Stimulated activated CD4-positive, alpha-beta T cell treated with anti-CD3 and anti-CD28 coated beads, Interleukin-4, amount 100 ng/mL, for 4 hours (primary cell): ENCODE measurements at regions not wholly inside any gene's neighbourhood (a gene's known extent, or its start where the extent isn't known, plus 50 kb on each side); places are given as distances from the start of the nearest gene placed in this dataset.

Experiments
- DNase-seq, 2 experiments: peaks; one replicate each; pipeline ENCODE4 v3.0.0-alpha.2; 2020

DNA sequence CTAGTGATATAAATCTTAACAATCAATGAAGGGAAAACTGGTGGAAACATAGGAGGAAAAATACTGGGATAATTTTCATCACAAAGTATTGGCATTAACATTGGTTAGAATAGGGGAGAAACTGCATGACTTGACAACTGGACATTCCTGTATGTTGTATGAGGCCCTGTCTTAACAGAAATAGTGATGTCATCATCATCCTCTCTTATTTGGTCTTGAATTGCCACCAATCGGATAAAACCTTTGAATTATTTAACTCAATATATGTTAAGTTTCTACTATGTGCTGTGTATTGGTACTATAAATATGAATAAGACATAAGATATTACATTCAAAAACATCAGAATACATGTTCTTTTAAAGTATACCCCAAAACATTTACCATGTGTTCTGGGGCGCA lies 130.1 kb upstream of the CCDC54 start:
- no peak for DNase-seq

GRCh38 chr3:107249132-107249531 lies 128.1 kb upstream of the CCDC54 start:
- DNase-seq: no peak

DNA sequence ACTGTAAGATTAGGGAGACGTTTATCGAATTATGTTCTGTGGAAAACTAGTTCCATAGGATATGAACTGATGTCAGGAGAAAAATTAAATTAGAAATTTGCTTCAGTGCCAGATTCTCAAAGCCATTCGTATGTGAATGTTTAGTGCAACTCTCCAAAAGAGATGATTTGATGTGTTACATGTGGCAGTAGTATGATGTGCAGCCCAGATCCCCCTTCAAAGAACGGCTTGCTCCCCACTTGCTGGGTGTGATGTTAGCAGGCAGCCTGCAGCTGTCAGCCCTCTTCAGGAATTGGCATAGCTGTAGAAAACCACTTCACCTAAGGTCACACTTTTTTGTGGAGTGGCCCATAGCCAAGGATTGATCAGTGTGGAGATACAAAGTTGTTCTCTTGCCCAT lies 127.0 kb upstream of the CCDC54 start:
- no peak for DNase-seq

- no peak for DNase-seq
Observed at GRCh38 chr3:107251819-107252218, 125.4 kb upstream of the CCDC54 start.

GRCh38 chr3:107256963-107257362 lies 120.3 kb upstream of the CCDC54 start:
- no peak for DNase-seq

GRCh38 chr3:107258300-107258699 lies 118.9 kb upstream of the CCDC54 start:
- no peak for DNase-seq

- no peak for DNase-seq
Observed at GRCh38 chr3:107260207-107260606, 117.0 kb upstream of the CCDC54 start.

GRCh38 chr3:107263269-107264021 lies 113.8 kb upstream of the CCDC54 start:
- no peak for DNase-seq

GRCh38 chr3:107264888-107265287 lies 112.4 kb upstream of the CCDC54 start:
- no peak for DNase-seq

GRCh38 chr3:107265526-107265925 lies 111.7 kb upstream of the CCDC54 start:
- no peak for DNase-seq

- DNase-seq: no peak
Observed at GRCh38 chr3:107268469-107268868, 108.8 kb upstream of the CCDC54 start.

GRCh38 chr3:107269136-107269535 lies 108.1 kb upstream of the CCDC54 start:
- DNase-seq: no peak

DNA sequence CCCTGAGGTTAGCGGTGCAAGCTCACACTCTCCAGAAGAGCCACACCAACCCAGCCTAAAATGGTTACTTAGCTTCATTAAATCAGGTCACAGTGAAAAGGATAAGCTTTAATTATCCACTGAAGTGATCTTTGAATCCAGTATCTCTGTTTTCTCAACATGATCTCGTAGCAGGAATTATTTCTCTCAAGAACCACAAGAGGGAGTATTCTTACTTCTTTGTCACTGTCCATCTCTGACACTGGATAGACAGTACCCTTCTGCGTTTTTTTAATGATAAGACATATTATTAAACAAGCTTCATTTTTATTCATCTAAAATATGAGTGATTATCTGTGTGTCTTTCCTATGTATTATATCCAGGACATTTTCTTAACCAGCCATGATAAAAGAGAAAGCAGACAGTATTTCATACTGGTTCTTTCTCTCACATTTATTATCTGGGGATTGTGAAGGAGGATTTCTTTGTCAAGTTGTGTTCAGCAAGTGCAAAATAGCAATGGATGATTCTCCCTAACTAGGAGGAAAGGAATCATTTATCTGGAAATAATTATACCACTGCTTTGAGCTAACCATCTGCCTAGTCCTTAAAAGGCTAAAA lies 105.4 kb upstream of the CCDC54 start:
- DNase-seq: no peak

GRCh38 chr3:107272471-107272870 lies 104.8 kb upstream of the CCDC54 start:
- DNase-seq: no peak

- no peak for DNase-seq
Observed at GRCh38 chr3:107272885-107273284, 104.4 kb upstream of the CCDC54 start.

GRCh38 chr3:107273771-107274170 lies 103.5 kb upstream of the CCDC54 start:
- DNase-seq: no peak

DNA sequence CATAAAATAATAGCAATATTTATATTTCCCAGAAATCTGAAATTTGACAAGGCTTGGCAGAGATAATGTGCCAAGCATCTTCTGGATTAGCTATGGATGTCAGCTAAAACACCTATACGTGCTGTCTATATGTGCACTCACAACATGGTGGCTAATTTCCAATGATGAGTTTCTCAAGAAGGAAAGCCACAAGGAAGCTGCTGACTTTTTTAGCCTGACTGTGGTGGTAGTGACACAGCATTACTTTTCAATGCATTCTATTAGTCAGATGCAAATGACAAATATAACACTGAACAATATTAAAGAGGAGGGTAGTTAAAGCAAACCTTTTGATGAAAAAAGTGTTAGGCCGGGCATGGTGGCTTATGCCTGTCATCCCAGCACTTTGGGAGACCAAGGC lies 101.7 kb upstream of the CCDC54 start:
- DNase-seq: no peak

- no peak for DNase-seq
Observed at GRCh38 chr3:107283948-107284347, 93.3 kb upstream of the CCDC54 start.

- no peak for DNase-seq
Observed at GRCh38 chr3:107284612-107285011, 92.6 kb upstream of the CCDC54 start.

DNA sequence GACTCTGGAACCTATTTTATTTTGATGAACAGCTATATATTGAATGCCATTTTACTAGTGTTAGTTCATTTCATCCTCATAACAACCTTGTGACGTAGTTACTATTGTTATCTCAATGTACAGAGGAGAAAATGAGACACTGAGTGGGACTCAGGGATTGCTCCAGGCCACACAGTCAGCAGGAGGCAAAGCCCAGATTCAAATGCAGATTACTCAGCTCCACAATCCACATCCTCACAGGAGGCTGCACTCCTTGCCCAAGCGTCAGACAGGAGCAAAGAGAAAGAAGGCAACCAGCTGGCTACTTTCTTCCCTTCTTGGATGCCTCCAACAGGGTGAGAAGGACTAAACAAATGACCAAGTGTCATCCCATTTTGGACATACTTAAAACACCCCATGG lies 92.0 kb upstream of the CCDC54 start:
- no peak for DNase-seq

- no peak for DNase-seq
Observed at GRCh38 chr3:107289354-107289753, 87.9 kb upstream of the CCDC54 start.

- no peak for DNase-seq
Observed at GRCh38 chr3:107294117-107294516, 83.1 kb upstream of the CCDC54 start.

GRCh38 chr3:107297597-107297996 lies 79.6 kb upstream of the CCDC54 start:
- DNase-seq: no peak

GRCh38 chr3:107307205-107307604 lies 70.0 kb upstream of the CCDC54 start:
- no peak for DNase-seq

GRCh38 chr3:107308716-107309115 lies 68.5 kb upstream of the CCDC54 start:
- no peak for DNase-seq
